SK-N-SH treated with all-trans-retinoic acid at 6 μM for 48 hours (cell line): ENCODE measurements at regions not wholly inside any gene's neighbourhood (a gene's known extent, or its start where the extent isn't known, plus 50 kb on each side); places are given as distances from the start of the nearest gene placed in this dataset.

Experiments used
- ATAC-seq: fragments of 200-7000 bp; cut with Tn5 transposase; 3 replicates; pipeline ENCODE4 v1.9.1; 2020; ENCODE audit warnings: mild to moderate bottlenecking, moderate library complexity
- ARNTL ChIP-seq: fragments of 450-650 bp; formaldehyde crosslinking; IDR thresholded peaks from 2 replicates; pipeline ENCODE4 v1.5.0; 2020; ENCODE audit warnings: low read depth, mild to moderate bottlenecking, moderate library complexity, borderline replicate concordance
- BACH2 ChIP-seq: fragments of 250-450 bp; sonication (Bioruptor Pico); IDR thresholded peaks from 2 replicates; pipeline ENCODE4 v1.9.0; 2021; ENCODE audit warnings: mild to moderate bottlenecking, borderline replicate concordance
- CSDC2 ChIP-seq: fragments of 250-450 bp; sonication (Bioruptor Pico); IDR thresholded peaks from 2 replicates; pipeline ENCODE4 v1.5.0; 2020; ENCODE audit warnings: mild to moderate bottlenecking, moderate library complexity
- CSRNP3 ChIP-seq: fragments of 250-450 bp; sonication (Bioruptor Pico); IDR thresholded peaks from 2 replicates; pipeline ENCODE4 v1.5.1; 2021; ENCODE audit warnings: mild to moderate bottlenecking, moderate library complexity
- ESRRG ChIP-seq: fragments of 250-450 bp; sonication (Bioruptor Pico); IDR thresholded peaks from 2 replicates; pipeline ENCODE4 v1.6.1; 2021; ENCODE audit warnings: mild to moderate bottlenecking
- GLIS3 ChIP-seq: fragments of 250-450 bp; sonication (Bioruptor Pico); IDR thresholded peaks from 2 replicates; pipeline ENCODE4 v1.5.0; 2020; ENCODE audit warnings: mild to moderate bottlenecking, moderate library complexity
- ISL1 ChIP-seq: fragments of 250-450 bp; sonication (Bioruptor Pico); IDR thresholded peaks from 2 replicates; pipeline ENCODE4 v2.1.2; 2022; ENCODE audit warnings: mild to moderate bottlenecking, moderate library complexity
- OSR1 ChIP-seq: fragments of 250-450 bp; sonication (Bioruptor Pico); IDR thresholded peaks from 2 replicates; pipeline ENCODE4 v1.8.0; 2022; ENCODE audit warnings: moderate library complexity, mild to moderate bottlenecking, inconsistent platforms
- POU6F1 ChIP-seq: fragments of 250-450 bp; sonication (Bioruptor Pico); IDR thresholded peaks from 2 replicates; pipeline ENCODE4 v1.8.0; 2021; ENCODE audit warnings: low read depth, mild to moderate bottlenecking, moderate library complexity, borderline replicate concordance
- PPARA ChIP-seq: fragments of 250-450 bp; sonication (Bioruptor Pico); IDR thresholded peaks from 2 replicates; pipeline ENCODE4 v1.5.0; 2020; ENCODE audit warnings: mild to moderate bottlenecking, borderline replicate concordance
- RARB ChIP-seq: fragments of 250-450 bp; sonication (Bioruptor Pico); IDR thresholded peaks from 2 replicates; pipeline ENCODE4 v1.8.0; 2021; ENCODE audit warnings: mild to moderate bottlenecking, moderate library complexity
- SNAI2 ChIP-seq: fragments of 250-450 bp; sonication (Bioruptor Pico); IDR thresholded peaks from 2 replicates; pipeline ENCODE4 v1.5.0; 2020; ENCODE audit warnings: mild to moderate bottlenecking, moderate library complexity
- TCF4 ChIP-seq: fragments of 250-450 bp; sonication (Bioruptor Pico); IDR thresholded peaks from 2 replicates; pipeline ENCODE4 v1.8.0; 2021; ENCODE audit warnings: mild to moderate bottlenecking, moderate library complexity, borderline replicate concordance
- TOX ChIP-seq: fragments of 250-450 bp; sonication (Bioruptor Pico); IDR thresholded peaks from 2 replicates; pipeline ENCODE4 v1.8.0; 2021; ENCODE audit warnings: mild to moderate bottlenecking, moderate library complexity, borderline replicate concordance
- ZC3H10 ChIP-seq: fragments of 250-450 bp; sonication (Bioruptor Pico); IDR thresholded peaks from 2 replicates; pipeline ENCODE4 v1.5.1; 2021; ENCODE audit warnings: mild to moderate bottlenecking, moderate library complexity
- ZFP3 ChIP-seq: fragments of 250-450 bp; sonication (Bioruptor Pico); IDR thresholded peaks from 2 replicates; pipeline ENCODE4 v1.5.0; 2020; ENCODE audit warnings: mild to moderate bottlenecking, moderate library complexity
- ZNF565 ChIP-seq: fragments of 450-650 bp; formaldehyde crosslinking; conservative IDR thresholded peaks from 2 replicates; pipeline ENCODE4 v1.5.0; 2020; ENCODE audit warnings: low read depth, mild to moderate bottlenecking, moderate library complexity
- ZNF70 ChIP-seq: fragments of 450-650 bp; formaldehyde crosslinking; IDR thresholded peaks from 2 replicates; pipeline ENCODE4 v1.5.0; 2020; ENCODE audit warnings: mild to moderate bottlenecking, moderate library complexity
- ZNF8 ChIP-seq: fragments of 450-650 bp; formaldehyde crosslinking; IDR thresholded peaks from 2 replicates; pipeline ENCODE4 v1.5.0; 2020; ENCODE audit warnings: mild to moderate bottlenecking, moderate library complexity
- TF ChIP-seq, protein P1 (sequence below): fragments of 250-450 bp; sonication (Bioruptor Pico); IDR thresholded peaks from 2 replicates; pipeline ENCODE4 v1.8.0; 2020; ENCODE audit warnings: mild to moderate bottlenecking, moderate library complexity, borderline replicate concordance
- TF ChIP-seq, protein P2 (sequence below): fragments of 250-450 bp; sonication (Bioruptor Pico); IDR thresholded peaks from 2 replicates; pipeline ENCODE4 v1.5.0; 2020; ENCODE audit warnings: mild to moderate bottlenecking, moderate library complexity
- TF ChIP-seq, protein P3 (sequence below): fragments of 250-450 bp; sonication (Bioruptor Pico); IDR thresholded peaks from 2 replicates; pipeline ENCODE4 v1.5.1; 2020; ENCODE audit warnings: low read depth, mild to moderate bottlenecking, moderate library complexity

GRCh38 chr6:16884526-16884925 lies 123.3 kb upstream of the ATXN1 start:
- no peak for TF ChIP-seq SNAI2 (CRISPR knock-in tag)
- ATAC-seq = no peak

- TF ChIP-seq, protein P1, sequence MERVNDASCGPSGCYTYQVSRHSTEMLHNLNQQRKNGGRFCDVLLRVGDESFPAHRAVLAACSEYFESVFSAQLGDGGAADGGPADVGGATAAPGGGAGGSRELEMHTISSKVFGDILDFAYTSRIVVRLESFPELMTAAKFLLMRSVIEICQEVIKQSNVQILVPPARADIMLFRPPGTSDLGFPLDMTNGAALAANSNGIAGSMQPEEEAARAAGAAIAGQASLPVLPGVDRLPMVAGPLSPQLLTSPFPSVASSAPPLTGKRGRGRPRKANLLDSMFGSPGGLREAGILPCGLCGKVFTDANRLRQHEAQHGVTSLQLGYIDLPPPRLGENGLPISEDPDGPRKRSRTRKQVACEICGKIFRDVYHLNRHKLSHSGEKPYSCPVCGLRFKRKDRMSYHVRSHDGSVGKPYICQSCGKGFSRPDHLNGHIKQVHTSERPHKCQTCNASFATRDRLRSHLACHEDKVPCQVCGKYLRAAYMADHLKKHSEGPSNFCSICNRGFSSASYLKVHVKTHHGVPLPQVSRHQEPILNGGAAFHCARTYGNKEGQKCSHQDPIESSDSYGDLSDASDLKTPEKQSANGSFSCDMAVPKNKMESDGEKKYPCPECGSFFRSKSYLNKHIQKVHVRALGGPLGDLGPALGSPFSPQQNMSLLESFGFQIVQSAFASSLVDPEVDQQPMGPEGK (CRISPR knock-in tag) = no peak
- TF ChIP-seq RARB (CRISPR knock-in tag) (no peak), TCF4 (CRISPR knock-in tag) (no peak), ISL1 (CRISPR knock-in tag) (no peak), OSR1 (CRISPR knock-in tag) (no peak), ESRRG (CRISPR knock-in tag) (no peak), ZFP3 (CRISPR knock-in tag) (no peak), ZNF70 (CRISPR knock-in tag) (no peak), GLIS3 (CRISPR knock-in tag) (no peak), SNAI2 (CRISPR knock-in tag) (no peak), ZC3H10 (CRISPR knock-in tag) (no peak), ZNF565 (no peak), CSRNP3 (CRISPR knock-in tag) (no peak), BACH2 (no peak), ARNTL (CRISPR knock-in tag) (no peak), ZNF8 (CRISPR knock-in tag) (no peak), POU6F1 (CRISPR knock-in tag) (no peak)
- TF ChIP-seq, protein P2, sequence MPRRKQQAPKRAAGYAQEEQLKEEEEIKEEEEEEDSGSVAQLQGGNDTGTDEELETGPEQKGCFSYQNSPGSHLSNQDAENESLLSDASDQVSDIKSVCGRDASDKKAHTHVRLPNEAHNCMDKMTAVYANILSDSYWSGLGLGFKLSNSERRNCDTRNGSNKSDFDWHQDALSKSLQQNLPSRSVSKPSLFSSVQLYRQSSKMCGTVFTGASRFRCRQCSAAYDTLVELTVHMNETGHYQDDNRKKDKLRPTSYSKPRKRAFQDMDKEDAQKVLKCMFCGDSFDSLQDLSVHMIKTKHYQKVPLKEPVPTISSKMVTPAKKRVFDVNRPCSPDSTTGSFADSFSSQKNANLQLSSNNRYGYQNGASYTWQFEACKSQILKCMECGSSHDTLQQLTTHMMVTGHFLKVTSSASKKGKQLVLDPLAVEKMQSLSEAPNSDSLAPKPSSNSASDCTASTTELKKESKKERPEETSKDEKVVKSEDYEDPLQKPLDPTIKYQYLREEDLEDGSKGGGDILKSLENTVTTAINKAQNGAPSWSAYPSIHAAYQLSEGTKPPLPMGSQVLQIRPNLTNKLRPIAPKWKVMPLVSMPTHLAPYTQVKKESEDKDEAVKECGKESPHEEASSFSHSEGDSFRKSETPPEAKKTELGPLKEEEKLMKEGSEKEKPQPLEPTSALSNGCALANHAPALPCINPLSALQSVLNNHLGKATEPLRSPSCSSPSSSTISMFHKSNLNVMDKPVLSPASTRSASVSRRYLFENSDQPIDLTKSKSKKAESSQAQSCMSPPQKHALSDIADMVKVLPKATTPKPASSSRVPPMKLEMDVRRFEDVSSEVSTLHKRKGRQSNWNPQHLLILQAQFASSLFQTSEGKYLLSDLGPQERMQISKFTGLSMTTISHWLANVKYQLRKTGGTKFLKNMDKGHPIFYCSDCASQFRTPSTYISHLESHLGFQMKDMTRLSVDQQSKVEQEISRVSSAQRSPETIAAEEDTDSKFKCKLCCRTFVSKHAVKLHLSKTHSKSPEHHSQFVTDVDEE = no peak
- TF ChIP-seq, protein P3, sequence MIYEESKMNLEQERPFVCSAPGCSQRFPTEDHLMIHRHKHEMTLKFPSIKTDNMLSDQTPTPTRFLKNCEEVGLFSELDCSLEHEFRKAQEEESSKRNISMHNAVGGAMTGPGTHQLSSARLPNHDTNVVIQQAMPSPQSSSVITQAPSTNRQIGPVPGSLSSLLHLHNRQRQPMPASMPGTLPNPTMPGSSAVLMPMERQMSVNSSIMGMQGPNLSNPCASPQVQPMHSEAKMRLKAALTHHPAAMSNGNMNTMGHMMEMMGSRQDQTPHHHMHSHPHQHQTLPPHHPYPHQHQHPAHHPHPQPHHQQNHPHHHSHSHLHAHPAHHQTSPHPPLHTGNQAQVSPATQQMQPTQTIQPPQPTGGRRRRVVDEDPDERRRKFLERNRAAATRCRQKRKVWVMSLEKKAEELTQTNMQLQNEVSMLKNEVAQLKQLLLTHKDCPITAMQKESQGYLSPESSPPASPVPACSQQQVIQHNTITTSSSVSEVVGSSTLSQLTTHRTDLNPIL (CRISPR knock-in tag) = no peak
- TF ChIP-seq, all 23 proteins: peak for 0
- no peak for ATAC-seq
Measured at GRCh38 chr6:16883414-16883813, 122.2 kb upstream of the ATXN1 start.

DNA sequence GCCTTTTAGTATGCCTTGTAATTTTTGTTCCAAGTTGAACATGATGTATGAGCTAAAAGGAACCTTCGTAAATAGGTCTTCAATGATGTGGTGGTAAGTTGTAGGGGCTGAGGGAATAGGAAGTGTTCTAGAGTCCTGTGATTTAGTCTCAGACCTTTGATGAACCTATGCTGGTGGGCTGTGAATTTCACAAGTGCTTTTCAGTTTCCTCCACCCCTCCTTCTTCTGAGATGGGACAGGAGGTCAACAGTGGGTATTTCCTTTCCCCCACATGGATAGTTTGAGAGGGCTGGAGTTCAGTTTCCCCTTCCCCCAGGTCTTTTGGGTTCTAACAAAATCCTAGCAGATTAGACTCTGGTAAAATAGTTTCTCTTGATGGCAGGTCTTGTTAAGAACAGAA lies 121.0 kb upstream of the ATXN1 start:
- no peak for ATAC-seq
- TF ChIP-seq, protein P3 (CRISPR knock-in tag) = no peak
- TF ChIP-seq OSR1 (CRISPR knock-in tag) = no peak
- TF ChIP-seq SNAI2 (CRISPR knock-in tag) = no peak
- no peak for TF ChIP-seq ZC3H10 (CRISPR knock-in tag)
- no peak for TF ChIP-seq CSDC2
- TF ChIP-seq ESRRG (CRISPR knock-in tag) = no peak
- no peak for TF ChIP-seq ZFP3 (CRISPR knock-in tag)
- TF ChIP-seq ZNF70 (CRISPR knock-in tag) = no peak
- TF ChIP-seq PPARA (CRISPR knock-in tag) = no peak
- no peak for TF ChIP-seq CSRNP3 (CRISPR knock-in tag)
- TF ChIP-seq ISL1 (CRISPR knock-in tag) = no peak
- no peak for TF ChIP-seq ZNF8 (CRISPR knock-in tag)
- no peak for TF ChIP-seq ARNTL (CRISPR knock-in tag)
- no peak for TF ChIP-seq TOX (CRISPR knock-in tag)
- no peak for TF ChIP-seq TCF4 (CRISPR knock-in tag)
- no peak for TF ChIP-seq BACH2
- no peak for TF ChIP-seq ZNF565
- TF ChIP-seq, protein P2 = no peak
